Choroid plexus epithelial cell (primary cell): ENCODE measurements at regions not wholly inside any gene's neighbourhood (a gene's known extent, or its start where the extent isn't known, plus 50 kb on each side); places are given as distances from the start of the nearest gene placed in this dataset.
A peak's percentile ranks its signal among the peaks of the same experiment; 100 is the strongest.
"Not testable (repeated sequence)": the region's sequence is repeated elsewhere in the genome, so short reads cannot be mapped to it uniquely, and the experiment has no call there.

Experiments used
- DNase-seq: peaks from one replicate; pipeline ENCODE4 v3.0.0-alpha.2; 2010; ENCODE audit warnings: low read depth
- H3K4me3 ChIP-seq: 2 replicates; pipeline ENCODE4 v1.5.1; 2011; ENCODE audit warnings: low read depth, mild to moderate bottlenecking, control low read depth, low read length, moderate library complexity
- CTCF ChIP-seq: conservative IDR thresholded peaks from 2 replicates; pipeline ENCODE4 v1.5.1; 2011; ENCODE audit warnings: low read depth, mild to moderate bottlenecking, control low read depth, inconsistent platforms, low read length, moderate library complexity

- H3K4me3 ChIP-seq = no peak overlapping the region
- TF ChIP-seq CTCF = peak; percentile 86
- DNase-seq = peak; percentile 89
These were observed 94.9 kb downstream of the LYZL2 start for GRCh38 chr10:30534465-30535144.

- no peak for TF ChIP-seq CTCF
- H3K4me3 ChIP-seq = no peak overlapping the region
- no peak for DNase-seq
These were observed 97.6 kb downstream of the LYZL2 start for GRCh38 chr10:30531751-30532530.

- no peak for DNase-seq
- no peak overlapping the region for H3K4me3 ChIP-seq
- TF ChIP-seq CTCF = no peak
These were observed 95.5 kb downstream of the MAP3K8 start for GRCh38 chr10:30529373-30529998.

- no peak for DNase-seq
- no peak for TF ChIP-seq CTCF
These were observed 94.4 kb downstream of the MAP3K8 start for GRCh38 chr10:30528429-30528786.

GRCh38 chr10:30527623-30528428, 93.8 kb downstream of the MAP3K8 start:
- H3K4me3 ChIP-seq = no peak overlapping the region
- TF ChIP-seq CTCF = no peak
- no peak for DNase-seq

More at GRCh38 chr10:30528429-30528786, 94.4 kb downstream of the MAP3K8 start:
- no peak overlapping the region for H3K4me3 ChIP-seq

GRCh38 chr10:30522661-30523078, 88.7 kb downstream of the MAP3K8 start:
- not testable (repeated sequence) for DNase-seq, H3K4me3 ChIP-seq
- TF ChIP-seq CTCF = peak; percentile 7
